ENCODE measurements at regions not wholly inside any gene's neighbourhood (a gene's known extent, or its start where the extent isn't known, plus 50 kb on each side); places are given as distances from the start of the nearest gene placed in this dataset.

GRCh38 chr3:68458581-68458980 is 473.8 kb downstream of the TAFA4 start:
- no peak for DNase-seq

DNA sequence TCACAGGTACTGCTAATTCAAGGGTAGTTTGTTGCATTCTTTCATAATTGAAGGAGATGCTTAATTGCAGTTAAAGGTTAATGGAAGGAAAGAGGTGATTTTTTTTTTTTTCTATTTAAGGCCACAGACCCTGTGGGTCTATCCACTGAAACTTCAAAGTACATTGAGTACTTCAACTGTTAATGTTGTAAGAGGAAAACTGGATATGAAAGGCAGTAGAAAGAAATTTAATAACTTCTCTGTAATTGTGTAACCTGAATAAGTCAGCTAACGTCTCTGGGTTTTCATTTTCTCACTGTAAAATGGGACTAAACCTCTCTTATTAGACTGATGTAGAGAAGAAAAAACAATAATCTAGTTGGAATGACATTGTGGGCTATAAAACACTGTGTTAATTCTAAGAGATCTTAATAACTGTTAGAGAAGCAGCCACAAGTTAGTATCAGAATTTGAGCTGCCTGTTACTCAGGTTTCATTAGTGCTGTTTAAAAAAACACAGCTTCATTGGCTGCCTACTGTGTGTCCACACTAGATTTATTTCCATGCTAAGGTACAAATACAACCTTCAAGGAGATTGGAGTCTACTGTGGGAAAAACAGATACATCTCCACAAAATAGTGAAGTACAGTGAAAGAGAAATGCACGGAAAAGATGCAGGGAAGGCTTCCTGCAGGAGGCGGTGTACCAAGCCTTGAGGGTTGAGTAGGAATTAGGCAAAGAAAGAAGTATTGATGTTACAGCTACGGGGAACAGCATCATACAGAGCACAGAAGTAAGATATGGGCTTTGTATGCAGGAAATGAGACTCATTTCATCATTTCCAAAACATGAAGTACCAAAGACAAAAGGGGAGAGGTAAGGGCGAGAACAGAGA is 483.6 kb downstream of the TAFA4 start:
- no peak for DNase-seq

GRCh38 chr3:68447885-68448284 is 484.5 kb downstream of the TAFA4 start:
- no peak for DNase-seq

DNA sequence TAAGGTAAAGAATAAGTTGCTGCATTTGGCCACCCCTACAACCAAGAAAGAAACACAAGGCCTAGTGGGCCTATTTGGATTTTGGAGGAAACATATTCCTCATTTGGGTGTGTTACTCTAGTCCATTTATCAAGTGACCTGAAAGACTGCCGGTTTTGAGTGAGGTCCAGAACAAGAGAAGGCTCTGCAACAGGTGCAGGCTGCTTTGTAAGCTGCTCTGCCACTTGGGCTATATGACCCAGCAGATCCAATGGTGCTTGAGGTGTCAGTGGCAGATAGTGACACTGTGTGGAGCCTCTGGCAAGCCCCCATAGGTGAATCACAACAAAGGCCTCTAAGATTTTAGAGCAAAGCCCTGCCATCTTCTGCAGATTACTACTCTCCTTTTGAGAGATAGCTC is 491.3 kb downstream of the TAFA4 start:
- no peak for DNase-seq

GRCh38 chr3:68436619-68437401 is 495.5 kb downstream of the TAFA4 start:
- DNase-seq, result no peak

GRCh38 chr3:68428495-68428894 is 503.9 kb downstream of the TAFA4 start:
- no peak for DNase-seq

GRCh38 chr3:68424796-68425460 is 507.4 kb downstream of the TAFA4 start:
- DNase-seq, result no peak

DNA sequence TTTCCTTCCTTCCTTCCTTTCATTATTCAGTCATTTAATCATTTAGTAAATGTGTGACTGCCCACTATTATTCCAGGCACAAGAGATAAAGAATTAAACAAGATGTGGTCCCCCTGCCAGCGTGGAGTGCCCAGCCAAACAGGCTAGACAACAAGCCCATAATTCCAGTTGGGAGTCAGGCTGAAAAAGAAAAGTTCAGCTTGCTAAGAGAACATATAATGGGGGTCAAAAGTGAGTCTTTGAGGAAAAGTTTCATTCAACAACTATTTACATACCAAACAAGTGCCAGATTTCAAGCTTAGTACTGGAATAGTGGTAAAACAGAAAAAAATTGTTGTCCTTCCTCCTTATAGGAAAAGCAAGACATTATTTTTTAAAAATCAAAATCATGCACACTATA is 523.7 kb downstream of the TAFA4 start:
- no peak for DNase-seq

GRCh38 chr3:68403741-68404140 is 528.6 kb downstream of the TAFA4 start:
- DNase-seq, result no peak

DNA sequence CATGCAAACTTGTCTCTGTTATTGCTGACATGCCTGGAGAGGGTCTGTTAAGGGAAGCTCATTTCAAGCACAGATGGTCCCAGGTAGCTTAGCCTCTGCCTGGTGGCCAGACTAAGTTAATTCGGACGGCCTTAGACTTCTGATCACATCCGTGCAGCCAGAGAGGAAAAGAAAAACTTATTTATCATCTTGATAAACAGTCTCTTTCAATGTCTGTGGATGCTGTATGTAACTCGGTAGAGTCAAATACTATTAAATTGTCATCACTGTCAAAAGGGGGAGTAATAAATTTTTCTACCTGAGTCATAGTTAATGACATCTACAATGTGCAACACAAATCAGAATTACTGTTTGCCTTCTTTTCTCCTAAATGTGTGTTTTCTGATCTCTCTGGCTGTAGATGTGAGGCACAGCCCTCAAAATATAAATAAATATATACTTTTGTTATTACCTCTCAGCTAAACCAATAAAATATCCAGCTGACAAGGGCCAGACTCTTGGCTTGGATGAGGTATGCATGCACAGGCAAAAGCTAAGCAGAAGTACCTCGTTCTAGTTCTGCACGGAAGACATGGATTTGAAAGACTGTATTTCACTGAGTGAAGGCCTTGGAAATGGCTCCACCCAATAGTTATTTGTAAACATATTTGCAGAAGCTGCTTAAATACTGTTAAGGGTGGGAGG is 530.0 kb downstream of the TAFA4 start:
- DNase-seq, result no peak

DNA sequence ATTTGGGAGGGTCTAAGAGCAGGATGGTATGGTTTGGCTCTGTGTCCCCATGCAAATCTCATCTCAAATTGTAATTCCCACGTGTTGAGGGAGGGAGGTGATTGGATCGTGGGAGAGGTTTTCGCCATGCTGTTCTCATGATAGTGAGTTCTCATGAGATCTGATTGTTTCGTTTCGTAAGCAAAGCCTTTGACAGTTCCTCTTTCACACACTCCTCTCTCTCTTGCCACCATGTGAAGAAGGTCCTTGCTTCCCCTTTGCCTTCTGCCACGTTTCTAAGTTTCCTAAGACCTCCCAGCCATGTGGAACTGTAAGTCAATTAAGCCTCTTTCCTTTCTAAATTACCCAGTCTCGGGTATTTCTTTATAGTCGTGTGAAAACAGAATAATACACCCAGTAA is 553.7 kb downstream of the TAFA4 start:
- no peak for DNase-seq

- no peak for DNase-seq
Measured at GRCh38 chr3:68373727-68374126, 558.6 kb downstream of the TAFA4 start.

GRCh38 chr3:68363796-68364195 is 568.6 kb downstream of the TAFA4 start:
- DNase-seq, result no peak

DNA sequence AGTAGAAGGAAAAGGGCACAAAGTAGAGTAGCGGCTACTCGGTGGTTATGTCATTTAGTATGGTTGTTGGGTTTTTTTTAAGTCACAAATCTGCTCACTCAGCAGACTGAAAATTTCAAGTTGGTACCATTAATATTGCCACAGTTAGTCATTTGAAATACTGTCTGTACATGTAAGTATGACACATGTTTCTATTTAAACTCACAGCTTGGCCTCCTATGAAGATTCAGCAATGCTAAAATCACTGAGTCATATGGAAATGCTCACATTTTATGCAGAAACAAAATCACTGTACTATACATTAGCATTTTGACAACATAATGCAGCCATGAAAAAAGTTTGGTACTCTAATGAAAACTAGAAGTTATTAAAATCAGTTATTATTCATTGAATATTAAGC is 571.9 kb downstream of the TAFA4 start:
- DNase-seq, result no peak

DNA sequence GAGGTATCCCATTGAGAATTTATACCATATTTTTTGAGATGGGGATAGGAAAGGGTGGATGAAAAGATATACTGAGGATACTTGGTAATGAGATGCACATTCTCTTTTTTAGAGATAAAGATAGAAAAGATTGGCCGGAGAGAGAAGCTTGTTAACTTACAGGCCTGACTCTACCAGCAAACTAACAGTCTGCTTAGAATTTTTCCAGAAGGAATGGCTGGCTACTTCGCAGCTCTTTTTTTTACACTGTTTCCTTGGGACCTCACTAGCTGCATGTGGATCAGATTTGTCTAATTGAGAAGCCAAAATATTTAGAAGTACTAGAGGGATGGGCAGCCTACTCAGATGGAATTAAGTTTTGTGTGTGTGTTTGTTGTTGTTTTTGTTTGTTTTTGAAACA is 586.6 kb downstream of the TAFA4 start:
- no peak for DNase-seq

DNA sequence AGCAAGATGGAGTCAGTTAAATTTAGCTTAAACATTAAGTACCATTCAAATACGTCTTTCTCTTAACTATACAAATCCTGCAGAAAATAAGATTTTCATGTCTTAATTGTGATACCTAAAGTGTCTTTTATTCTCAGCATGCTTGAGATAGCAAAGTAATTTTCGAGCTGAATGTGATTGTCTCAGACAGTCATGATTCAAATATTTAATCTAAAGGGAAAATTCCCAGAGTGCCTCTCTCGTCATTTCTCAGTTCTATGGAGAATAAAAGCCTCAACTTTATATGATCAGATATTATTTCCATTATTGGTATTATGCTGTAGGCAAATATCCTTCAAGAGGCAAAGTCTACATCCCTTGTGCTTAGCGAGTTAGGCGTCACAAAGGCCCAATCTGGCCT is 589.9 kb downstream of the TAFA4 start:
- no peak for DNase-seq

- DNase-seq, result no peak
Measured at GRCh38 chr3:68336042-68336441, 596.3 kb downstream of the TAFA4 start.

DNA sequence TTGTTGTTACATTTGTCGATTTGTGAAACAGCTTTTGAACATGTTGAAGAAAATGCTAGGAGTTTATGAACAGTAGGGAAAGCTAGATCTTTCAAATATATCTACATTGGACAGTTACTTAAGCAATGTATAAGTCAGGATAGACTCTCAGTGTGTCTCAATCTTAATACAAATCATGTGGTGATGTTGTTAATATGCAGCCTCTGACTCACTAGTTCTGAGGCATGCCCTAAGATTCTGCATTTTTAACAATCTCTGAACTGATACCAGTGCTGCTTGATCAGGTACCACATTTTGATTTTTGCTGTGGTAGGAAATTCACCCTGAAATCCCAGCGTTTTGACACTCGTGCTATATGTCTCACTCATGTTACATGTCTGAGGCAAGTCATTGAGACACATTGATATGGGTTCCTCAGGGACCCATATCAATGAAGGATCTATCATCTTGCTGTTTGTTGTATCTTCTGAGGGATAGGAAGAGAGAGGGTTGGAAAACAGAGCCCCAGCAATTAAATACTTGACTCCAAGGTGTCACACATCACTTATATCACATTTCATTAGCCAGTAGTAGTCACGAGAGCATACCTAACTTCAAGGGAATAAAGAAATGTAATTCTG is 597.9 kb downstream of the TAFA4 start:
- no peak for DNase-seq

- no peak for DNase-seq
Measured at GRCh38 chr3:68328049-68328448, 604.3 kb downstream of the TAFA4 start.

- no peak for DNase-seq
Measured at GRCh38 chr3:68315964-68316363, 616.4 kb downstream of the TAFA4 start.

DNA sequence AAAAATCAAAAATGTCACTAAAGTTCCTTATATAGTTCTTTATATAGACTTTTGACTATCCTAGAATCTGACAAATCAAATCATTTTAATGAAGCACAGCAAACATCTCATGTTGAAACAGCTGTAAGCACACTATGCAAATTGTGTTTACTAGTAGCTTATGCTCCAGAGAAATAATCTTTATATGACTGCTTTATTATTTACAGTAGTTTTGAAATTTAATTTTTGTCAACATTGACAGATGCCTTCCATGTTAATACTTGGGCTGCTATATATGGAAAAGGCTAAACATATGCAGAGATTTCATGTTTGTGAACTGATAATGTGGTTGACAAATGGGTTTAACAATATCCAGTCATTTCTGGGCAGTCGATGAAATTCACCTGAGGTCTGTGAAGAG is 616.8 kb downstream of the TAFA4 start:
- no peak for DNase-seq

GRCh38 chr3:68306571-68306970 is 625.8 kb downstream of the TAFA4 start:
- DNase-seq, result no peak

- no peak for DNase-seq
Measured at GRCh38 chr3:68295457-68295856, 636.9 kb downstream of the TAFA4 start.
